ENCODE measurements at regions not wholly inside any gene's neighbourhood (a gene's known extent, or its start where the extent isn't known, plus 50 kb on each side); places are given as distances from the start of the nearest gene placed in this dataset.

GRCh38 chr1:217029281-217030157 lies 306.3 kb upstream of the ESRRG start:
- intact Hi-C loops (cut with DNase I; ENCODE audit: low total_unique reads) = no loop called here
- H3K27me3 ChIP-seq = no peaks in the 10 kb centered on the region
- no peak for DNase-seq
- H3K9me3 ChIP-seq = no peaks in the 10 kb centered on the region
- peaks cover 0 to 39% (median 19%) of the 10 kb centered on the region in 4 donors for H3K4me1 ChIP-seq
- H3K4me3 ChIP-seq = no peak overlapping the region
- H3K36me3 ChIP-seq = no peaks in the 10 kb centered on the region
- H3K27ac ChIP-seq = peak overlapping the region; percentile 23 to 36
- TF ChIP-seq CTCF (IDR thresholded peaks at IDR 0.05) = no peak

- H3K27ac ChIP-seq = no peak overlapping the region
- TF ChIP-seq CTCF (IDR thresholded peaks at IDR 0.05) = no peak
- intact Hi-C loops (cut with DNase I; ENCODE audit: low total_unique reads) = no loop called here
- no peaks in the 10 kb centered on the region for H3K27me3 ChIP-seq
- no peaks in the 10 kb centered on the region for H3K36me3 ChIP-seq
- no peaks in the 10 kb centered on the region for H3K9me3 ChIP-seq
- DNase-seq = no peak
- peaks cover 0 to 39% (median 19%) of the 10 kb centered on the region in 4 donors for H3K4me1 ChIP-seq
- H3K4me3 ChIP-seq = no peak overlapping the region
Observed at GRCh38 chr1:217027403-217028080, 304.3 kb upstream of the ESRRG start.

GRCh38 chr1:217026531-217026930 lies 303.3 kb upstream of the ESRRG start:
- Histone ChIP-seq H3K9me3 (no peaks in the 10 kb centered on the region), H3K27me3 (no peaks in the 10 kb centered on the region), H3K4me3 (no peak overlapping the region), H3K36me3 (no peaks in the 10 kb centered on the region), H3K4me1 (peaks cover 0 to 37% (median 19%) of the 10 kb centered on the region in 4 donors), H3K27ac (no peak overlapping the region)
- no peak for TF ChIP-seq CTCF (IDR thresholded peaks at IDR 0.05)
- DNase-seq = no peak
- intact Hi-C loops (cut with DNase I; ENCODE audit: low total_unique reads) = no loop called here

- H3K36me3 ChIP-seq = no peaks in the 10 kb centered on the region
- H3K27me3 ChIP-seq = no peaks in the 10 kb centered on the region
- no peak for TF ChIP-seq CTCF (IDR thresholded peaks at IDR 0.05)
- no peak overlapping the region for H3K4me3 ChIP-seq
- H3K27ac ChIP-seq = no peak overlapping the region
- no peaks in the 10 kb centered on the region for H3K9me3 ChIP-seq
- intact Hi-C loops (cut with DNase I; ENCODE audit: low total_unique reads) = no loop called here
- H3K4me1 ChIP-seq = peaks cover 0 to 26% (median 11%) of the 10 kb centered on the region in 4 donors
- DNase-seq = no peak
Observed at GRCh38 chr1:217025381-217025780, 302.2 kb upstream of the ESRRG start.

- no peaks in the 10 kb centered on the region for H3K36me3 ChIP-seq
- H3K27me3 ChIP-seq = no peaks in the 10 kb centered on the region
- TF ChIP-seq CTCF (IDR thresholded peaks at IDR 0.05) = no peak
- no peaks in the 10 kb centered on the region for H3K9me3 ChIP-seq
- H3K4me1 ChIP-seq = peaks cover 0 to 21% (median 10%) of the 10 kb centered on the region in 4 donors
- H3K4me3 ChIP-seq = no peak overlapping the region
- intact Hi-C loops (cut with DNase I; ENCODE audit: low total_unique reads) = no loop called here
- H3K27ac ChIP-seq = no peak overlapping the region
- DNase-seq = no peak
Observed at GRCh38 chr1:217024911-217025310, 301.7 kb upstream of the ESRRG start.
